ENCODE measurements at regions not wholly inside any gene's neighbourhood (a gene's known extent, or its start where the extent isn't known, plus 50 kb on each side); places are given as distances from the start of the nearest gene placed in this dataset.

GRCh38 chr4:135775909-135776308, 1574.3 kb upstream of the PABPC4L start:
- Histone ChIP-seq H3K9me2 (replicated peaks; ENCODE audit: low read length) (no peaks in the 10 kb centered on the region), H2AFZ (ENCODE audit: low read length) (no peak overlapping the region), H3K4me2 (ENCODE audit: low read length) (no peak overlapping the region), H3K36me3 (ENCODE audit: low read depth, low read length) (no peaks in the 10 kb centered on the region), H3K79me2 (ENCODE audit: low read length) (no peaks in the 10 kb centered on the region), H3K4me1 (ENCODE audit: insufficient read depth, low read length) (no peaks in the 10 kb centered on the region), H3K4me3 (ENCODE audit: low read length) (no peak overlapping the region), H3K27me3 (ENCODE audit: low read length) (no peaks in the 10 kb centered on the region), H3K9me3 (ENCODE audit: low read length) (0 out of 2 replicates have a peak, but pooled peaks cover 3% of the 10 kb centered on the region), H3F3A (ENCODE audit: low read length, unreplicated experiment) (no peaks in the 10 kb centered on the region), H3K27ac (ENCODE audit: low read length) (no peak overlapping the region), H4K20me1 (ENCODE audit: low read length) (no peaks in the 10 kb centered on the region), H3K9ac (ENCODE audit: low read length) (no peak overlapping the region)
- ChIA-PET CTCF (no interaction called here), POLR2A (ENCODE audit: unreplicated experiment) (no interaction called here)
- ATAC-seq (no peak), DNase-seq (no peak)
- TF ChIP-seq, protein P1, sequence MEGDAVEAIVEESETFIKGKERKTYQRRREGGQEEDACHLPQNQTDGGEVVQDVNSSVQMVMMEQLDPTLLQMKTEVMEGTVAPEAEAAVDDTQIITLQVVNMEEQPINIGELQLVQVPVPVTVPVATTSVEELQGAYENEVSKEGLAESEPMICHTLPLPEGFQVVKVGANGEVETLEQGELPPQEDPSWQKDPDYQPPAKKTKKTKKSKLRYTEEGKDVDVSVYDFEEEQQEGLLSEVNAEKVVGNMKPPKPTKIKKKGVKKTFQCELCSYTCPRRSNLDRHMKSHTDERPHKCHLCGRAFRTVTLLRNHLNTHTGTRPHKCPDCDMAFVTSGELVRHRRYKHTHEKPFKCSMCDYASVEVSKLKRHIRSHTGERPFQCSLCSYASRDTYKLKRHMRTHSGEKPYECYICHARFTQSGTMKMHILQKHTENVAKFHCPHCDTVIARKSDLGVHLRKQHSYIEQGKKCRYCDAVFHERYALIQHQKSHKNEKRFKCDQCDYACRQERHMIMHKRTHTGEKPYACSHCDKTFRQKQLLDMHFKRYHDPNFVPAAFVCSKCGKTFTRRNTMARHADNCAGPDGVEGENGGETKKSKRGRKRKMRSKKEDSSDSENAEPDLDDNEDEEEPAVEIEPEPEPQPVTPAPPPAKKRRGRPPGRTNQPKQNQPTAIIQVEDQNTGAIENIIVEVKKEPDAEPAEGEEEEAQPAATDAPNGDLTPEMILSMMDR (conservative IDR thresholded peaks at IDR 0.05; ENCODE audit: low read depth, low read length) = no peak
- TF ChIP-seq EZH2 (IDR thresholded peaks at IDR 0.05; ENCODE audit: low read length, unreplicated experiment) = no peak
- TF ChIP-seq EZH2phosphoT487 (IDR thresholded peaks at IDR 0.05; ENCODE audit: borderline replicate concordance, low read length) = no peak
- intact Hi-C loops (cut with micrococcal nuclease) = no loop called here
- no TSS peak for BruUV-seq (replicated peaks)

- Histone ChIP-seq H3K27me3 (ENCODE audit: low read length) (no peaks in the 10 kb centered on the region), H3F3A (ENCODE audit: low read length, unreplicated experiment) (no peaks in the 10 kb centered on the region), H3K4me2 (ENCODE audit: low read length) (no peak overlapping the region), H3K4me1 (ENCODE audit: insufficient read depth, low read length) (no peaks in the 10 kb centered on the region), H3K79me2 (ENCODE audit: low read length) (no peaks in the 10 kb centered on the region), H3K27ac (ENCODE audit: low read length) (no peak overlapping the region), H3K4me3 (ENCODE audit: low read length) (no peak overlapping the region), H3K36me3 (ENCODE audit: low read depth, low read length) (no peaks in the 10 kb centered on the region), H4K20me1 (ENCODE audit: low read length) (no peaks in the 10 kb centered on the region), H3K9ac (ENCODE audit: low read length) (no peak overlapping the region), H2AFZ (ENCODE audit: low read length) (no peak overlapping the region), H3K9me2 (replicated peaks; ENCODE audit: low read length) (no peaks in the 10 kb centered on the region), H3K9me3 (ENCODE audit: low read length) (no peaks in the 10 kb centered on the region)
- peak; percentile 84 for ATAC-seq
- no TSS peak for BruUV-seq (replicated peaks)
- TF ChIP-seq EZH2phosphoT487 (IDR thresholded peaks at IDR 0.05; ENCODE audit: borderline replicate concordance, low read length) (no peak), EZH2 (IDR thresholded peaks at IDR 0.05; ENCODE audit: low read length, unreplicated experiment) (no peak)
- TF ChIP-seq, protein P1 (conservative IDR thresholded peaks at IDR 0.05; ENCODE audit: low read depth, low read length) = no peak
- intact Hi-C loops (cut with micrococcal nuclease) = no loop called here
- DNase-seq = peak; percentile 34
- POLR2A ChIA-PET (ENCODE audit: unreplicated experiment) = no interaction called here
- CTCF ChIA-PET = no interaction called here
Observed at GRCh38 chr4:135770505-135770904, 1568.9 kb upstream of the PABPC4L start.

DNA sequence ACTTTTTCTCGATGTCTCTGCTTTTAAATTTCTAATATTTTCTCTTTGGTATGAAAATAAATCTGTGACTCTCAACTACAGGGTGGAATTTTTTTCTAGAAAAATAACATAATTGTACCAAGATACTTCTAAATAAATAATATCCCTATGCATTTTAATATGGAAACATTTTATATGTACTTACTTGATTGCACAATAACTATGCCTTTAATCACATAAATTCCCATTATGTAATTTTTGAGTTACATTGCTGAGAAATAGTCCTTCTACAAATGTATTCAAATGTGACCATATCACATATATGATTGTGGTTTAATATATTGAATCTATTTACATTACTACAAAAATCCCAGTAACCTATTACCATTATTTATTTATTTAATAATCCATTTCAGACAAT, 1543.3 kb upstream of the PABPC4L start:
- no TSS peak for BruUV-seq (replicated peaks)
- ChIA-PET CTCF (no interaction called here), POLR2A (ENCODE audit: unreplicated experiment) (no interaction called here)
- Histone ChIP-seq H3K9ac (ENCODE audit: low read length) (no peak overlapping the region), H2AFZ (ENCODE audit: low read length) (no peak overlapping the region), H3K9me2 (replicated peaks; ENCODE audit: low read length) (no peaks in the 10 kb centered on the region), H3K27me3 (ENCODE audit: low read length) (no peaks in the 10 kb centered on the region), H3K4me2 (ENCODE audit: low read length) (no peak overlapping the region), H3K4me3 (ENCODE audit: low read length) (no peak overlapping the region), H3K4me1 (ENCODE audit: insufficient read depth, low read length) (no peaks in the 10 kb centered on the region; the same call in 1 of the 2 replicates), H4K20me1 (ENCODE audit: low read length) (no peaks in the 10 kb centered on the region), H3F3A (ENCODE audit: low read length, unreplicated experiment) (no peaks in the 10 kb centered on the region), H3K79me2 (ENCODE audit: low read length) (no peaks in the 10 kb centered on the region), H3K27ac (ENCODE audit: low read length) (no peak overlapping the region), H3K36me3 (ENCODE audit: low read depth, low read length) (no peaks in the 10 kb centered on the region), H3K9me3 (ENCODE audit: low read length) (no peaks in the 10 kb centered on the region)
- DNase-seq (no peak), ATAC-seq (no peak)
- intact Hi-C loops (cut with micrococcal nuclease) = no loop called here
- TF ChIP-seq, protein P1 (conservative IDR thresholded peaks at IDR 0.05; ENCODE audit: low read depth, low read length) = no peak
- TF ChIP-seq EZH2 (IDR thresholded peaks at IDR 0.05; ENCODE audit: low read length, unreplicated experiment) (no peak), EZH2phosphoT487 (IDR thresholded peaks at IDR 0.05; ENCODE audit: borderline replicate concordance, low read length) (no peak)
